Peyer's patch (tissue), 4 donors: ENCODE measurements at regions not wholly inside any gene's neighbourhood (a gene's known extent, or its start where the extent isn't known, plus 50 kb on each side); places are given as distances from the start of the nearest gene placed in this dataset.

ENCODE experiments used
- CTCF ChIP-seq, 6 experiments: fragments of 450-650 bp in 4 of 6; fragments of 200-600 bp in 2 of 6; sonication (generic) in 1 of 6; IDR thresholded peaks; one replicate each; pipeline ENCODE4 v1.5.1; 2017 to 2019; ENCODE audit warnings: antibody characterized with exemption in 6 of 6, mild to moderate bottlenecking in 3 of 6, moderate library complexity in 1 of 6
- POLR2A ChIP-seq, 2 donors: fragments of 450-650 bp; IDR thresholded peaks; one replicate each; pipeline ENCODE4 v1.5.1; 2017; ENCODE audit warnings: antibody characterized with exemption in 2 of 2, mild to moderate bottlenecking in 2 of 2, moderate library complexity in 2 of 2

DNA sequence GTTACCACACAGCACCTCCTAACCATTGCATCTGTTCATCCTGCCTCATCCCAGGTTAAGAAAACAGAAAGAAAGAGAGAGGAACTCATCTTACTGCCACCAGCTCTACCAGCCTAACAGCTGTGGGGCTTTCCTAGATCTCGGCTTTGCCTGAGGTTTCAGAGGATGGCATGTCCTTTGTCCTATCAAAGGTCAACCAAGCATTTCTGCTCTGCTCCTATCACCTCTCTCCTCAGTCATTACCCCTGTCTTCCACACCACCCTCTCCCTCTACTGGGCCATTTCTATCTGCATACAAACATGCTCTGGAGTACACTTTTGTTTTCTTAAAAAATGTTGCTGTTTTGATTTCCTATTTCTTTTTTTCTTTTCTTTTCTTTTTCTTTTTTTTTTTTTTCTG, 393.3 kb downstream of the IRS2 start:
- TF ChIP-seq CTCF (IDR thresholded peaks at IDR 0.05) (peak in 2 of 6 experiments; percentile 12 to 25), POLR2A (IDR thresholded peaks at IDR 0.05) (no peak)
